ENCODE measurements at regions not wholly inside any gene's neighbourhood (a gene's known extent, or its start where the extent isn't known, plus 50 kb on each side); places are given as distances from the start of the nearest gene placed in this dataset.
"Not testable (repeated sequence)": the region's sequence is repeated elsewhere in the genome, so short reads cannot be mapped to it uniquely, and the experiment has no call there.

DNA sequence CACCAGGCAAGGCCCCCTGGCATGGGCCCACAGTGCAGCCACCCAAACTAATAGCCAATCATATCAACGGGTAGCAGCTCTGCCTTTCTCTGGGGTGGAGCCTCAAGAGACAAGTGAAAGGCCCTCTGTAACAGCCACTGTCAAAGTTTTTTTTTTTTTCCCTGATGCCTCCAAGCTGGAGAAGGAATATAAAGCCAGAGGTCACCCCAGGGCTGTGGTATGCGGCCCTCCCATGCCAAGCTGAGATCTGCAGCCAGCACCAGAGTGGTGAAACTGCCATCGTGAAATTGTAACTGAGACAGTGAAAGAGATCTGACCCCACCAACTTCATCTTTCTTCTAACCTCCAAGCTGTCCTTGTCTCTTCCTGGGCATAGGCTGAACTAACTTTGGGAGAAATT is 407.0 kb downstream of the KLHL4 start:
- no peak overlapping the region for H3K27ac ChIP-seq
- TF ChIP-seq, protein P1, sequence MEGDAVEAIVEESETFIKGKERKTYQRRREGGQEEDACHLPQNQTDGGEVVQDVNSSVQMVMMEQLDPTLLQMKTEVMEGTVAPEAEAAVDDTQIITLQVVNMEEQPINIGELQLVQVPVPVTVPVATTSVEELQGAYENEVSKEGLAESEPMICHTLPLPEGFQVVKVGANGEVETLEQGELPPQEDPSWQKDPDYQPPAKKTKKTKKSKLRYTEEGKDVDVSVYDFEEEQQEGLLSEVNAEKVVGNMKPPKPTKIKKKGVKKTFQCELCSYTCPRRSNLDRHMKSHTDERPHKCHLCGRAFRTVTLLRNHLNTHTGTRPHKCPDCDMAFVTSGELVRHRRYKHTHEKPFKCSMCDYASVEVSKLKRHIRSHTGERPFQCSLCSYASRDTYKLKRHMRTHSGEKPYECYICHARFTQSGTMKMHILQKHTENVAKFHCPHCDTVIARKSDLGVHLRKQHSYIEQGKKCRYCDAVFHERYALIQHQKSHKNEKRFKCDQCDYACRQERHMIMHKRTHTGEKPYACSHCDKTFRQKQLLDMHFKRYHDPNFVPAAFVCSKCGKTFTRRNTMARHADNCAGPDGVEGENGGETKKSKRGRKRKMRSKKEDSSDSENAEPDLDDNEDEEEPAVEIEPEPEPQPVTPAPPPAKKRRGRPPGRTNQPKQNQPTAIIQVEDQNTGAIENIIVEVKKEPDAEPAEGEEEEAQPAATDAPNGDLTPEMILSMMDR (conservative IDR thresholded peaks at IDR 0.05) = no peak

DNA sequence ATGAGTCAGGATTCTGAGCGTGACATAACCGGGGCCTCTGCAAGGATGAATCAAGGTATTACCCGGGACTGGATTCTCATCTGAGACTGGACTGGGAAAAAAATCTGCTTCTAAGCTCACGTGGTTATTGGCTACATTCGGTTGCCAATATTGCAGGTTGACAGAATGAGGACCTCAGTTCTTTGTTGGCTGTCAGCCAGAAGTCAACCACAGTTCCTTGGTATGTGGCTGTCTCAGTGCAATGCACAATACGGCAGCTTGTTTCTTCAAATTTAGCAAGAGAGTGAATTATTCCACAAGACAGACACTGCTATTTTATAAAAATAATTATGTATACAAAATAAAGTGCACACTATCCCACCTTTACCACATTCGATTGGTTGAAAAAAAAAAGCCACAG is 424.2 kb downstream of the KLHL4 start:
- H3K27ac ChIP-seq = no peak overlapping the region
- TF ChIP-seq, protein P1 (conservative IDR thresholded peaks at IDR 0.05) = no peak

DNA sequence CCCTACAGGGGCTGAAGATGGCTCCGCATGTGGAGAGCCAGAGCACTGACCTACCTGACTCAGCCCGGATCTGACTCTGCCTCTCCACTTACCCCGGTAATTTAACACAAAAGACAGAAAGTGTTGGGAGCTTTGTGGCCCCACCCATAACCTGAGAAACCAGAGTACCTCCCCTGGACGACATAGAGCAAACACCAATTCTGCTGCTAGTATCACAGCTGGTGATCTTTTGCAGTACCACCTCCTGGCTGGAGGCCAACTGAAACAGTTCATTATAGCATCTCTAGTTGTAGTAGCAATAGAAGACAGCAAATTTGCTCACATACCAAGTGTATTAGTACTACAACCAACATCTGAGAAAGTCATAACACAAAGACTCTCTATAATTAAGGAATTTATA is 443.9 kb downstream of the KLHL4 start:
- no peak overlapping the region for H3K27ac ChIP-seq
- TF ChIP-seq, protein P1 (conservative IDR thresholded peaks at IDR 0.05) = no peak

DNA sequence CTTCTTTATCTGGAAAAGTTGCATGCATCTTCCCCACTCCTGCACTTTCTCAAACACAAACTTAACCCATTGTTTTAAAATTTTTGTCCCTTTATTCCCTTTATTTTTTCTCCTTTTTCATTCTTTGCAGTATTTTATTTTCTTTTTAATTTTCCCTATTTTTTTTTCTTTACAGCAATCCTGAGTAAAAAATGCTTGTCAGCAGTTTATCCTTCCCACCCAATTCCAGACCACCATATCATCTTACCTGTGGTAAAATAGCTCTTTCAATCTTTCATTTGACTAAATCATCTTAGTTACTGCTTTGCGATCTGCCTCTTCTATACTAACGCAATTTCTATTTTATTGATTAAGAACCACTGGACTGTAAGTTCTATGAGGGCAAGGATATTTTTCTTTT is 450.5 kb downstream of the KLHL4 start:
- TF ChIP-seq, protein P1 (conservative IDR thresholded peaks at IDR 0.05) = no peak
- no peak overlapping the region for H3K27ac ChIP-seq

DNA sequence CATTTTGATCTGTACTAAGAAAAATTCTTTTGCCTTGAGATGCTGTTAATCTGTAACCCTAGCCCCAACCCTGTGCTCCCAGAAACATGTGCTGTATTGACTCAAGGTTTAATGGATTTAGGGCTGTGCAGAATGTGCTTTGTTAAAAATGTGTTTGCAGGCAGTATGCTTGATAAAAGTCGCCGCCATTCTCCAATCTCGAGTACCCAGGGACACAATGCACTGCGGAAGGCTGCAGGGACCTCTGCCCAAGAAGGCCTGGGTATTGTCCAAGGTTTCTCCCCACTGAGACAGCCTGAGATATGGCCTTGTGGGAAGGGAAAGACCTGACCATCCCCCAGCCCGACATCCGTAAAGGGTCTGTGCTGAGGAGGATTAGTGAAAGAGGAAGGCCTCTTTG is 454.5 kb downstream of the KLHL4 start:
- not testable (repeated sequence) for H3K27ac ChIP-seq

DNA sequence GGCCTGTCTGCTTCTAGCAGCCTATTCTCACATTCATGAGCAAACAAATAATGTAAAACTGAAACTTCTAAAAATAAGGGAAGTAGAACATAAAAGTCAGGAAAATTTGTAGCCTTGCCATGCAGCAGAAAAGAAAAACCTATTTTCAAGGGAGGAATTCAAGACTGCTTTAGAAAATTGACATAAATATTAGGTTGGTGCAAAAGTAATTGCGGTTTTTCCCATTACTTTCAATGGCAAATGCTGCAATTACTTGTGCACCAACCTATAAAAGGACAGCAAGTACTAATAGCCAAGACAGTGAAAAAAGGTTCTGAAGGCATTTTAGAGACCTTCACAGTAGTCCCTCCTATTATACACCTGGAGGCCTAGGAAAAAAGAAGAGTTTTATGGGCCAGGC is 457.8 kb downstream of the KLHL4 start:
- H3K27ac ChIP-seq = no peak overlapping the region
- TF ChIP-seq, protein P1 (conservative IDR thresholded peaks at IDR 0.05) = no peak

DNA sequence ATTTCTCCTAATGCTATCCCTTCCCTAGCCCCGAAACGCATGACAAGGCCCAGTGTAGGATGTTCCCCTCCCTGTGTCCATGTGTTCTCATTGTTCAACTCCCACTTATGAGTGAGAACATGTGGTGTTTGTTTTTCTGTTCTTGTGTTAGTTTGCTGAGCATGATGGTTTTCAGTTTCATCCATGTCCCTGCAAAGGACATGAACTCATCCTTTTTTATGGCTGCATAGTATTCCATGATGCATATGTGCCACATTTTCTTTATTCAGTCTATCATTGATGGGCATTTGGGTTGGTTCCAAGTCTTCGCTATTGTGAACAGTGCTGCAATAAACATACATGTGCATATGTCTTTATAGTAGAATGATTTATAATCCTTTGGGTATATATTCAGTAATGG is 490.3 kb downstream of the KLHL4 start:
- H3K27ac ChIP-seq = not testable (repeated sequence)

DNA sequence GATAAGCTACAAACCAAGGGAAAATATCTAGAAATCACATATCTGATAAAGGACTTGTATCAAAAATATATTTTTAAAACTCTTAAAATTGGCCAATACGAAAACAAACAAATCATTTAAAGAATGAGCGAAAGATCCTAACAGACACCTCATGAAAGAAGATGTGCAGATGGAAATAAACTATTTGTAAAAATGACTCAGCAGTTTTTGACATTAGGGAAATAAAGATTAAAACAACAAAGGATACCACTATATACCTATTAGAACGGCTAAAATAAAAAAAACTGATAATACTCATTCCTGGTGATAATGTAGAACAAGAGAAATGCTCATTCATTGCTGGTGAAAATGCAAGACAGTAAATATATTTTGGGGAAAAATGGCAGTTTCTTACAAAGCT is 506.4 kb downstream of the KLHL4 start:
- H3K27ac ChIP-seq = no peak overlapping the region
- TF ChIP-seq, protein P1 (conservative IDR thresholded peaks at IDR 0.05) = no peak

DNA sequence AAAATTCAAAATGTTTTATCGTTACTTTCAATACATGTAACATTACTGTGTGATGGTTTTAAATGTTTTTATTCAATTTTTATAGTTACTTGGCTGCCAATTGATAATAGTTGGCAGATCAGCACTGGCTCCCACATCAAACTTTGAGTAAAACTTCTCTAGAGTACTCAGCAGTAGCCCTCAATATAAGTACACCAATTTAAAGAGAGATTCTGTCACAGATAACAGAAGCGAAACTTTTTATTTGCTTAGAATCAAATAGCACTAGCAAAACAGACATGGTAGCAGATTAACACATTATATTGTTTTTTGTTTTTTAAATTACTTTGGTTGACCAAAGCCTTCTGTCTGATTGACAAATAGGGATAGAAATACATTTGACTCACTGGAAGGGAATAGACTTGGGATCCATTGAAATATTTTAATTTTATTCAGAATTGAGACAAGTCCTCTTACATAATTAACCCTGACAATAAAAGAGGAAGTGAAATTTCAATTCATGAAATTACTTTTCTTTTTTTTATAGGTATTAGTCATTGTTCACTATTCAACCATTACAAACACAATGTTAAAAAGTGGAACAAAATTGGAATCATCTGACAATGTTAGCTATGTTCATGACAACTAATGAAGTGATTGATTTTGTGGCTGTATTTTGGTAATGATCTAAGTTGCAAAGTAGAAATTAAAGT is 554.9 kb downstream of the KLHL4 start:
- TF ChIP-seq, protein P1 (conservative IDR thresholded peaks at IDR 0.05) = no peak
- no peak overlapping the region for H3K27ac ChIP-seq
